Ishikawa (cell line): ENCODE measurements at regions not wholly inside any gene's neighbourhood (a gene's known extent, or its start where the extent isn't known, plus 50 kb on each side); places are given as distances from the start of the nearest gene placed in this dataset.

Experiments used
- CEBPB ChIP-seq: IDR thresholded peaks from 2 replicates; pipeline ENCODE4 v1.6.1; 2012
- CREB1 ChIP-seq: IDR thresholded peaks from 2 replicates; pipeline ENCODE4 v1.6.1; 2012; ENCODE audit warnings: low read depth
- EGR1 ChIP-seq: IDR thresholded peaks from 2 replicates; pipeline ENCODE4 v1.6.1; 2012
- EP300 ChIP-seq: IDR thresholded peaks from 2 replicates; pipeline ENCODE4 v1.6.1; 2012; ENCODE audit warnings: borderline replicate concordance
- NFIC ChIP-seq: IDR thresholded peaks from 2 replicates; pipeline ENCODE4 v1.6.1; 2012
- RAD21 ChIP-seq: IDR thresholded peaks from 2 replicates; pipeline ENCODE4 v1.6.1; 2012; ENCODE audit warnings: low read depth
- TAF1 ChIP-seq: IDR thresholded peaks from 2 replicates; pipeline ENCODE4 v1.6.1; 2012; ENCODE audit warnings: low read depth, mild to moderate bottlenecking
- TCF12 ChIP-seq: IDR thresholded peaks from 2 replicates; pipeline ENCODE4 v1.6.1; 2012; ENCODE audit warnings: low read depth
- TEAD4 ChIP-seq: IDR thresholded peaks from 2 replicates; pipeline ENCODE4 v1.6.1; 2012
- USF1 ChIP-seq: IDR thresholded peaks from 2 replicates; pipeline ENCODE4 v1.6.1; 2012
- YY1 ChIP-seq: IDR thresholded peaks from 2 replicates; pipeline ENCODE4 v1.6.1; 2012; ENCODE audit warnings: low read depth
- ZBTB7A ChIP-seq: IDR thresholded peaks from 2 replicates; pipeline ENCODE4 v1.6.1; 2012; ENCODE audit warnings: low read depth
- TF ChIP-seq, protein P1 (sequence below): IDR thresholded peaks from 2 replicates; pipeline ENCODE4 v1.6.1; 2012; ENCODE audit warnings: low read depth, mild to moderate bottlenecking
- TF ChIP-seq, protein P2 (sequence below): IDR thresholded peaks from 2 replicates; pipeline ENCODE4 v1.6.1; 2012

DNA sequence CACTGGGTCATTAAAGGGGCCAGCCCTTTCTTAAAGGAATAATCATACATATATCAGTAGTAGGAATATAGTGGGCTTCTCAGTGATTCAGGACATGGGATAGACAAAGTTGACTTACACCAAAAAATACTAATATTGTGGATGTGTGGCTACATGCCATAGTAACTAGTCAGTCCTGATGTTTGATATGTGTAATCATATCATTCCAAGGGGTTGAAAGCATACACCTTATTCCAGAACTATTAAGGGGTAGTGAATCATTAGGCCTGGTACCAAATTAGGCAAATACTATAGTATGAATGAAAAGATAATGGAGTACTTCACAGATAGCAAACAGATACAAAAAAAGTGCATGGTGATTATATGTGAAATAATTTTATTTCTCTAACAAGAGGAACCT, 814.9 kb upstream of the NRXN1 start:
- TF ChIP-seq CEBPB (no peak), TAF1 (no peak), ZBTB7A (no peak), NFIC (no peak), EP300 (no peak), RAD21 (no peak), USF1 (no peak), CREB1 (no peak), TCF12 (no peak), YY1 (no peak), EGR1 (no peak), TEAD4 (no peak)
- TF ChIP-seq, protein P1, sequence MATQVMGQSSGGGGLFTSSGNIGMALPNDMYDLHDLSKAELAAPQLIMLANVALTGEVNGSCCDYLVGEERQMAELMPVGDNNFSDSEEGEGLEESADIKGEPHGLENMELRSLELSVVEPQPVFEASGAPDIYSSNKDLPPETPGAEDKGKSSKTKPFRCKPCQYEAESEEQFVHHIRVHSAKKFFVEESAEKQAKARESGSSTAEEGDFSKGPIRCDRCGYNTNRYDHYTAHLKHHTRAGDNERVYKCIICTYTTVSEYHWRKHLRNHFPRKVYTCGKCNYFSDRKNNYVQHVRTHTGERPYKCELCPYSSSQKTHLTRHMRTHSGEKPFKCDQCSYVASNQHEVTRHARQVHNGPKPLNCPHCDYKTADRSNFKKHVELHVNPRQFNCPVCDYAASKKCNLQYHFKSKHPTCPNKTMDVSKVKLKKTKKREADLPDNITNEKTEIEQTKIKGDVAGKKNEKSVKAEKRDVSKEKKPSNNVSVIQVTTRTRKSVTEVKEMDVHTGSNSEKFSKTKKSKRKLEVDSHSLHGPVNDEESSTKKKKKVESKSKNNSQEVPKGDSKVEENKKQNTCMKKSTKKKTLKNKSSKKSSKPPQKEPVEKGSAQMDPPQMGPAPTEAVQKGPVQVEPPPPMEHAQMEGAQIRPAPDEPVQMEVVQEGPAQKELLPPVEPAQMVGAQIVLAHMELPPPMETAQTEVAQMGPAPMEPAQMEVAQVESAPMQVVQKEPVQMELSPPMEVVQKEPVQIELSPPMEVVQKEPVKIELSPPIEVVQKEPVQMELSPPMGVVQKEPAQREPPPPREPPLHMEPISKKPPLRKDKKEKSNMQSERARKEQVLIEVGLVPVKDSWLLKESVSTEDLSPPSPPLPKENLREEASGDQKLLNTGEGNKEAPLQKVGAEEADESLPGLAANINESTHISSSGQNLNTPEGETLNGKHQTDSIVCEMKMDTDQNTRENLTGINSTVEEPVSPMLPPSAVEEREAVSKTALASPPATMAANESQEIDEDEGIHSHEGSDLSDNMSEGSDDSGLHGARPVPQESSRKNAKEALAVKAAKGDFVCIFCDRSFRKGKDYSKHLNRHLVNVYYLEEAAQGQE = no peak
- TF ChIP-seq, protein P2, sequence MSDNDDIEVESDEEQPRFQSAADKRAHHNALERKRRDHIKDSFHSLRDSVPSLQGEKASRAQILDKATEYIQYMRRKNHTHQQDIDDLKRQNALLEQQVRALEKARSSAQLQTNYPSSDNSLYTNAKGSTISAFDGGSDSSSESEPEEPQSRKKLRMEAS = no peak
